Skeletal muscle cell (primary cell): ENCODE measurements at regions not wholly inside any gene's neighbourhood (a gene's known extent, or its start where the extent isn't known, plus 50 kb on each side); places are given as distances from the start of the nearest gene placed in this dataset.
"Not testable (repeated sequence)": the region's sequence is repeated elsewhere in the genome, so short reads cannot be mapped to it uniquely, and the experiment has no call there.

Source experiments
- DNase-seq: peaks from one replicate; pipeline ENCODE4 v3.0.0-alpha.2; 2010; ENCODE audit warnings: low read depth
- H3K4me3 ChIP-seq: 2 replicates; pipeline ENCODE4 v1.5.1; 2011; ENCODE audit warnings: low read depth, mild to moderate bottlenecking, control low read depth, low read length, moderate library complexity

DNA sequence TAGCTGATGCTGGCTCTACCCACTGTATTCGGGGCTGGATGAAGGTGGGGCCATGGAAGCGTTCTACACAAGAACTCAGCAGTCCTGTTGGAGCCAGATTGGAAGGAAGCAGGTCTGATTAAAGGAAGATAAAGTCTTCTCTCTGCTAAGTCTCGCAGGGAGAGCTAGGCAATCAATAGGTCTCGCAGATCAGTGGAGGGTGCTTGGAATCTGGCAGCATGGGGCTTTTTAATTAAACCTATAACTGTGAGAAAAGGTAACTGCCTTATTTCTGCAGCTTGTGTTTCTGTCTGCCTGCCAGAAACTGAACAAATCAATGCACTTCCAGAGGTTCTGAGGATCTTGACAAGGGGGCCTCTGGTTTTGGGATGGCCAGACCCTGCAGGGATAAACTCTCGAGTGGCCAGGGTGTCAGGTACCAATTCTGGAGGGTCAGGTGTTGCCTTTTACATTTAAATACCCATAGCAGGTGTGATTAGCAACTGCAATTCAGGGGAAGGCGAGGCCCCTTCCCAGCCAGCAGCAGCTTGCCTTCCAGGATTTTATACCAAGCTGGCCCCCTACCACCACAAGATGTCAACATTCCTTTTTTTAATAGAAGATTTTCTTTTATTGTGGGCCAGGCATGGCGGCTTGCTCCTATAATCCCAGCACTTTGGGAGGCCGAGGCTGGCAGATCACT lies 228.6 kb downstream of the NPIPA7 start:
- not testable (repeated sequence) for H3K4me3 ChIP-seq

DNA sequence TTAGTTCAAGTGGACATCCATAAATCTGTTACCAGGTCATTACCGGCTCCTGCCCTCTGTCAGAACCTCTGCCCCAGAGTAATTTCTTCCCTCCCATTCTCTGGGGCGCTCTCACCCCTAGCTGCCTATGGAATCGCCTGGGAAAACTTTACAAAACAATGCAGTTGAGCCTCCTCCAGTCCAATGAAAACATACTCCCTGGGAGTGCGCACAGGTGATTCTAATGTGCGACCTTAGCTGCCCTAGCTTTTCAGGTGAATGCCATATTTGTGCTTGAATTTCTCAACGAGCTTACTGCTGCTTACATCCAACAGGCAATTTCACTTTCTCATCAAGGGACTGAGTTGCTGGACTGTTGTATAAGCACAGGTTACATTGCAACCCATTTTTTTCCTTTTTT lies 230.7 kb downstream of the NPIPA7 start:
- H3K4me3 ChIP-seq, DNase-seq: not testable (repeated sequence)

More for the DNA sequence above, 228.6 kb downstream of the NPIPA7 start:
- DNase-seq: not testable (repeated sequence)

DNA sequence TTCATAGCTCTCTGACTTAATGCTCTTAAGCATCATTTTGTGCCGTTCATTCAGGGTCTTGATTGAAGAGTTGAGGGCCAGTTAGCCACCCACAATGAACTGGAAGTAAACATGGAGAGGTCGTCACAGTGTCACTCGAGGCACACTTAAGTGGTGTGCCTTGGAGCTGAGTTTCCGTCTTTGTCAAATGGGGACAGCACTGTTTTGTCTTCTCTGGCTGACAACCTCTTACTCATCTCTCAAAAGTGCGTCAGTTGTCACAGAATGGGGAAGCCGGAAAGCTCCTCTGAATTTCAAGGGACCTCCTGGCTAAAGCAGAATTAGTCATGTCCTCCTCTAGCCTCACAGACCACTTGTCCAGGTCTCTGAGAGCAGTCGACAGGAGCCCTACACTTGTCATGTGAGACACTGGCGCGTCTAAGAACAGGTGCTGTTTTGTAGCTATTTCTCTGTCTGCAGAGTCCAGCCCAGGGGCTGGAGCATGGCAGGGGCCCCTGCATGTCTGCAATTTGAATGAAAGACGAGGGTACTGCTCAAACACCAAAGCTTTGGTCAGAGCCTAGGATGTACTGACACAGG lies 231.5 kb downstream of the NPIPA7 start:
- H3K4me3 ChIP-seq, DNase-seq: not testable (repeated sequence)

DNA sequence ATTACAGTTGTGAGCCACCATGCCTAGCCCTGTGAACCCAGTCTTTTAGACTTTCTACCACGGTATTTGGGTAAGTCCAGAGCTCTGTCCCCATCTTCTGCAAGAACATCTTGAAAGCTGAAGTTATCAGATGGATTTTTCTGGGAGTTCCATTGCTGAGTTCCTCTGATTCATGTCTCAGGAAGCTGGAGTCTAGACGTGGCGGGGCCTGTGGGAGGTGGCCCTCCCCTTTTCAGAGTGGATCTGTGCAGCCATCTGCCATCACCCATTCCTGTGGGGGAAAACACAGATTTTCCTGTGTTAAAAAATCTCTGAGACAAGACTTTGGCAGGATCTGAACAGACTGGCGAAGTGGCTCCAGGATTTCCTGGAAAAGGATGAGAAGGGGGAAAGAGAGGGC lies 234.3 kb downstream of the NPIPA7 start:
- not testable (repeated sequence) for H3K4me3 ChIP-seq, DNase-seq

DNA sequence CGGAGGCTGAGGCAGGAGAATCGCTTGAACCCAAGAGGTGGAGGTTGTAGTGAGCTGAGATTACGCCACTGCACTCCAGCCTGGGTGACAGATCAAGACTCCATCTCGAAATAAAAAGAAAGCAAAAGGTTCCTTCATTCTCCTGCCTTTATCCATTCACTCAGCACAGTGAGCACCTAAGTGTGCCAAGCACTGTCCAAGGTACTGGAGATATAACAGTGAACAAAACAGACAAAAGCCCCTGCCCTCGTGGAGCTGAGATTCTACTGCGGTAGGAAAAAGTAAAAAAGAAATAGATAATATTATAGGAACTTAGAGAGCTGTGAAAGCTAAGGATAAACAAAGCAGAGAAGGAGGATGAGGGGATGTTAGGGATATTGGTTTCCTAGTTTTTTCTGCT lies 235.5 kb downstream of the NPIPA7 start:
- not testable (repeated sequence) for DNase-seq, H3K4me3 ChIP-seq

DNA sequence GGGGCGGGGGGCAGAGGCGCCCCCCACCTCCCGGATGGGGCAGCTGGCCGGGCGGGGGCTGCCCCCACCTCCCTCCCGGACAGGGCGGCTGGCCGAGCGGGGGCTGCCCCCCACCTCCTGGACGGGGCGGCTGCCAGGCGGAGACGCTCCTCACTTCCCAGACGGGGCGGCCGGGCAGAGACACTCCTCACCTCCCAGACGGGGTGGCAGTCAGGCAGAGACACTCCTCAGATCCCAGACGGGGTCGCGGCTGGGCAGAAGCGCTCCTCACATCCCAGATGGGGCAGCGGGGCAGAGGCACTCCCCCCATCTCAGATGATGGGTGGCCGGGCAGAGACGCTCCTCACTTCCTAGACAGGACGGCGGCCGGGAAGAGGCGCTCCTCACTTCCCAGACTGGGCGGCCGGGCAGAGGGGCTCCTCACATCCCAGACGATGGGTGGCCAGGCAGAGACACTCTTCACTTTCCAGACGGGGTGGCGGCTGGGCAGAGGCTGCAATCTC lies 240.1 kb downstream of the NPIPA7 start:
- not testable (repeated sequence) for H3K4me3 ChIP-seq, DNase-seq

DNA sequence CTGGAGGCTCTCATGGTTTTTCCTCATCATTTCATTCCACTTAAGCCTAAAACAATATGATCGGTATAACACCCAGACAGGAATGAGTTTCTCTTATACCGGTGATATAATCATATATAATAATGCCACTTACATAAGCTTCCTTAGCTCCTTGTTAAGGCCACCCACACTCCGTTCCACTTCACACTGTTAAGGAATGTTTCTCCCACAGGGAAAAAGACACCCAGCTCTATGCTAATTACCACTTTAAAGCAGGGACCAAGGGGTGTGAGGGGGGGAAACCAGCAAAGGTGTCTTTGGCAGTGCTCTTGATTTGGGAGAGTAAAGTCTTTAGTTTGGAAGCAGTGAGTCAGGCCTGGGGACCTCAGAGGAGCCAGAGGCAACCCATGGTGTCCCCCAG lies 245.4 kb downstream of the NPIPA7 start:
- DNase-seq, H3K4me3 ChIP-seq: not testable (repeated sequence)

DNA sequence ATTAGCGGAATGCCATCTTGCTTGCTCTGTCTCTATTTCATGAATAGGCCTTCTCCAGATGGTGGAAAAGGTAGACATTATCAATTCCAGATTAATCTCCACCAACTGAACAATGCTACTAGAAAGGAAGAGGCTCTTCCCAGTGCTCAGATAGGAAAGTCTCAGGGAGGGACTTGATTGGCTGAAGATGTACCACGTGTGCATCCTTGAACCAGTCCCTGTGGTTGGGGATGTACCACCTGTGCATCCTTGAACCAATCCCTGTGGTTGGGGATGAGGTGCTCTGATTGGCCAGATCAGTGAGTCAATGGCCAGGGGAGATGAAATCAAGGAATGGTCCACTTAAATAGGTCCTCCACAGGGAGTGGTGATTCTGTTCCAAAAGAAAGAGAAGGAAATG lies 246.2 kb downstream of the NPIPA7 start:
- not testable (repeated sequence) for DNase-seq

DNA sequence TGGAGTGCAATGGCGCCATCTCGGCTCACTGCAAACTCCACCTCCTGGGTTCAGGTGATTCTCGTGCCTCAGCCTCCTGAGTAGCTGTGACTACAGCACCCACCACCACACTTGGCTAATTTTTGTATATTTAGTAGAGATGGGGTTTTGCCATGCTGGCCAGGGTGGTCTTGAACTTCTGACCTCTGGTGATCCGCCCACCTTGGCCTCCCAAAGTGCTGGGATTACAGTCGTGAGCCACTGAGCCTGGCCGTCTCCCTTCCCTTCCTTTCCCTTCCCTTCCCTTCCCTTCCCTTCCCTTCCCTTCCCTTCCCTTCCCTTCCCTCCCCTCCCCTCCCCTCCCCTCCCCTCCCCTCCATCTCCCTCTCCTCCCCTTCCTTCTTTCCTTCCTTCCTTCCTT lies 248.9 kb downstream of the NPIPA7 start:
- DNase-seq, H3K4me3 ChIP-seq: not testable (repeated sequence)

More for the DNA sequence above, 246.2 kb downstream of the NPIPA7 start:
- not testable (repeated sequence) for H3K4me3 ChIP-seq

DNA sequence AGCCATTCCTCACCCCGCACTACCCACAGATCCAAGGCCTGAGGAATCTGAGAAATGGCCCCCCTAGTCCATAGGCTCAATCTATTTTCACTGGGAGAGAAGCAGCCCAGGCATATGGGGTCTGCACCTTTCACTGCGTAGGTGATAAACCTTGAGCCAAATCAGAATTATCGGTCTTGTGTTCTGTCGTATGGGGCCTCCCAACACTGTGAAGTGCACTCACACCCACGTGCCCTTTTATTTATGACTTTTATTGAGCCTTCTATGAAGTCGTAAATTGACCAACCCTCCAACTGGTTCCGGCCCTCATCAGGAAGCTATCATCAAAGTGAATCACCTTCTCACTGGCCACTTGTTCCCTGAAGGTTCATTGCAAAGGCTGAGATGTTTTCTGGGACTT lies 259.3 kb downstream of the NPIPA7 start:
- DNase-seq, H3K4me3 ChIP-seq: not testable (repeated sequence)

DNA sequence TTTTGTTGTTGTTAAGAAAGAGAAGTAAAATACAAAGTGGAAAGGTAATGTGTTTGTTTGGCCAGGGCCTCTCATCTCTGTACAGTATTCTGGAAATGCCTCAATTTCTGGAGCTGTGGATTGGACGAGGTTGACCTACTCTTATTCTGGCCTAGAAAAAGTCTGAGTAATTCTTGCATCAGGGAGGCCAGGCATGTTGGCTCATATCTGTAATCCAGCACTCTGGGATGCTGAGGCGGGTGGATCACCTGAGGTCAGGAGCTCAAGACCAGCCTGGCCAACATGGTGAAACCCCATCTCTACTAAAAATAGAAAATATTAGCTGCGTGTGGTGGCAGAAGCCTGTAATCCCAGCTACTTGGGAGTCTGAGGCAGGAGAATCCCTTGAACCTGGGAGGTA lies 259.8 kb downstream of the NPIPA7 start:
- H3K4me3 ChIP-seq, DNase-seq: not testable (repeated sequence)

DNA sequence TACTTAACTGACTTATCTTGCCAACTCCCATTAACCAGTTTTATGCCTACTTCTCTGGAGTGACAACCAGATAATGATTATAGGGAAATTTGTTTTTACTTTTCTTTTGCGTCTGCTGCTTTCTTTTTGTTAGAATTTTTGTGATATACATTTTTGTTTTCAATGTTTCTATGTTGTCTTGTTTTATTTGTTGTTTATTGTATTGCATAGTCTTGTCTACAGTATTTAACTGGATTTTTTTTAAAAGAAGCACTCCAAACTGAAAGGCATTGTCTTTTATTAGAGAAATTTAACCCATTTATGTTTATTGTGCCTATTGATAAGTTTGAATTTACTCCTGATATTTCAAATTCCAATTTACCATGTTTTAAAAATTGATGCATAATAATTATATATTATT lies 264.9 kb downstream of the NPIPA7 start:
- DNase-seq, H3K4me3 ChIP-seq: not testable (repeated sequence)

DNA sequence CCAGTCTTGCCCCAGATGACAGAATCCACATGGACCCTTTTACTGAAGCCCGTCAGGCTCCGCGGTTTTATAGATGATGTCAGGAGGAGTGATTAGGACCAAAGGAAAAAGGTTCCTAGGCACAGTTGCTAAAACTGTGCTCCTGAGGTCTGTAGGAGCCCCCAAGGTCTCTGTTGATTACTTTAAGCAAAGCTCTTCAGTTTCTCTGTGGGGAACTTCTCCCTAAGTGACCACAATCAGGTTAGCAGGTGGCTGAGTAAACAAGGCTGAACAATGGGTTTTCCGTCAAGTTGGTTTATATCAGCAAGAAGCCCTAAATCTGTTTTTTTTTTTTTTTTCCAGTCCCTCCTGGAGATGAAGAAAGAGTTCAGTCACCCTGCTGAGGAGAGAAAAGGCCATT lies 269.1 kb downstream of the NPIPA7 start:
- not testable (repeated sequence) for H3K4me3 ChIP-seq, DNase-seq

DNA sequence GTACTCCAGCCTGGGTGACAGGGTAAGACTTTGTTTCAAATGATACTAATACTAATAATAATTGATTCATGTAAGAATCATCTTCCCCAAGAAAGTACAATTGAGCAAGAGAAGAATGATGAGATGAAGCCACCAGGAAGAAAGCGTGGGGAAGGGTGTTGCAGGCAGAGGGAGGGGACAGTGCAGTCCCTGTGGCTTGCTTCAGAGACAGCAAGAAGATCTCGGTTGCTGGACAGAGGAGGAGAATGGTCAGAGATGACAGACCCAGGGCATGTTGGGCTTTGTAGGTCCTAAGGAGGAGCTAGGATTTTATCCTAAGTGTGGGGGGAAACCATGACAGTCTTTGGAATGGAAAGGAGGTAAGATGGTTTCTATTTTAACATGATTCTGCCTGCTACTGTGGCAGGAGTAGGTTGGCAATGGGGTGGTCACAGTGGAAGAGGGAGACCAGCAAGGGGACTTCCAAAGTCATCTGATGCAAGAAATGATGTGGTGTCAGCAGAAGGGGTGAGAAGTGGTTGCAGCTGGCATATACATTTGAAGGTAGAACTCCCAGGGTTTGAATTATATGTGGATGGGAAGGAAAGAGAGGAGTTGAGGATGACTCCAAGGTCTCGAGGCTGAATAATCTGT lies 293.4 kb downstream of the NPIPA7 start:
- not testable (repeated sequence) for DNase-seq, H3K4me3 ChIP-seq

DNA sequence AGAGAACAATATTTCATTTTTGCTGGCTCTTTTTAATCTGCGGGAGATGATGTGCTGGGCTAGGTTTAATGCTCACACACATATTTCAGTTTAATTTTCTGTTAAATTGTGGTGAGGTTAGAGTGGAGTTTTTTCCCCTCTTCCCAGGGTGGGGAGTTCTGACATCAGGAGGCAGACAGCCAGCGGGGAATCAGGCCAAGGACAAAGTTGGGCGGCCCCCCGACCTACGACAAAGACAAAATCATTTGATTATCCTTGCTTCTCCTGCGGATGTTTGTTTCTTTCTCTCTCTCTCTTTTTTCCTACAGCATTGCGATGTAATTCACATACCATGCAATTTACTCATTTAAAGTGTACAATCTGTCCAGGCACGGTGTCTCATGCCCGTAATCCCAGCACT lies 295.9 kb downstream of the NPIPA7 start:
- not testable (repeated sequence) for H3K4me3 ChIP-seq, DNase-seq

DNA sequence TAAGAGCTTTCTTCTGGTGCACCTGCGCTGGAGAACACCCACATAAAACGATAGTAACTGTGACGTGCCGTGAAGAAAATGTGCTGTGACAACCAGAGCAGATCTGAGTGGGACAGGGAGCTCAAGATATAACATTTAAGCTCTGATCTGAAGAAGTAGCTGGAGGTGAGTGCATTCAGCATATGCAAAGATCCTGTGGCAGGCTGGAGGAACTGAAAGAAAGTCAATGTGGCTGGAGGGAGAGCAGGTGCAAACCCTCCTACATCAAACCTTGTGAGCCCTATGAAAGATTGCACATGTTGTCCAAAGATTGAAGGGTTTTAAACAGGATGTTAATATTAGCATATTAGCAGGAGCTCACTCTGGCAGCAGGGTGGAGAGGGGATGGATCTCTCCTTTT lies 342.9 kb downstream of the NPIPA7 start:
- not testable (repeated sequence) for H3K4me3 ChIP-seq, DNase-seq

DNA sequence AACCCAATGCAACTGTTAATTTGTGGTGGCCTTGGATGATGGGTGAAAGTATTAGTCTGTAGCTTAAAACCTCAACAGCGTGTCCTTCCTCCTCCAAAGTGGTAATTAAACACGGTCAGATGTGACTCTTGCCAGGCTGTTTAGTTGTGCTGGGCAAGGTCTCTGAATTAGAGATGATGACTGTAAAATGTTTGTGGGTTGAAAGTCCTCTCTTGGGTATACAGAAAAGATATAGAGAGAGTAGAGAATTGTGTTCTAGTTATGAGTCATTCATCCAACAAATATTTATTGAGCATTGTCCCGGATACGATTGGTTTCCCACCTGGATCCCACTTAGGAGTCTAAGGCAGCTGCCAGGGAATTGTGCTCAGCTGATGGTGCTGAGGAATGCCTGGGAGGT lies 343.7 kb downstream of the NPIPA7 start:
- H3K4me3 ChIP-seq, DNase-seq: not testable (repeated sequence)

DNA sequence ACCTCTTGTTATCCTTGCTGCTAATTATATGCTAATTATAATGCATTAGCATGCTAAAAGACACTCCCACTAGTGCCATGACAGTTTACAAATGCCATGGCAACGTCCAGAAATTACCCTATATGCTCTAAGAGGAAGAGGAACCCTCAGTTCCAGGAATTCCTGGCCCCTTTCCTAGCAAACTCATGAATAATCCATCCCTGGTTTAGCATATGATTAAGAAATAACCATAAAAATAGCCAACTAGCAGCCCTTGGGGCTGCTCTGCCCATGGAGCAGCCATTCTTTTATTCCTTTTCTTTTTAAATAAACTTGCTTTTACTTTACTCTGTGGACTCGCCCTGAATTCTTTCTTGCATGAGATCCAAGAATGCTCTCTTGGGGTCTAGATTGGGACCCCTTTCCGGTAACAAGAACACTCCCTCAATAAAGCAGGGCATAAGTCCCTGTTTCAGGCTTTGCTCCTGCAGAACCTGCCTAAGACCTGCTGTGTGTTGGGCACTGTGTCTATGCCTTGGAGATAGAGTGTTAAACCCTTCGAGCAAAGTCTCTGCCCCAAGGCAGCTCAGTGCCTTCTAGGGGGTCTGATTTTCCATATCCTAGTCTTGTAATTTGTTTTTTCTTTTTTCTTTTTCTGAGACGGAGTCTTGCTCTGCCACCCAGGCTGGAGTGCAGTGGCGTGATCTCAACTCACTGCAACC lies 345.0 kb downstream of the NPIPA7 start:
- not testable (repeated sequence) for DNase-seq, H3K4me3 ChIP-seq

DNA sequence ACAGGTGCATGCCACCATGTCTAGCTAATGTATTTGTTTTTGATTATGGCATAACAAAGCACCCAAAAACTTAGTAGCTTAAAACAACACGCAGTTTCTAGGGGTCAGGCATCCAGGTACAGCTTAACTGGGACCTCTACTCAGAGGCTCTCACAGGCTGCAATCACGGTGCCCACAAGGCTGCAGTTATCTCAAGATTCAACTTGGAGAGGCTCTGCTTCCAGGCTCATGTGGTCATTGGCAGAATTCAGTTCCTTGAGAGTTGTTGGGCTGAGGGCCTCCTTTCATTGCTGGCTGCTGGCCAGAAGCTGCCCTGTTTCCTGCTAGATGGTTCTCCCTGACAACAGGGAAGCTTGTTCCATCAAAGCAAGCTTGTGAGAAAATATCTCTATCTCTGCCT lies 348.1 kb downstream of the NPIPA7 start:
- DNase-seq, H3K4me3 ChIP-seq: not testable (repeated sequence)

DNA sequence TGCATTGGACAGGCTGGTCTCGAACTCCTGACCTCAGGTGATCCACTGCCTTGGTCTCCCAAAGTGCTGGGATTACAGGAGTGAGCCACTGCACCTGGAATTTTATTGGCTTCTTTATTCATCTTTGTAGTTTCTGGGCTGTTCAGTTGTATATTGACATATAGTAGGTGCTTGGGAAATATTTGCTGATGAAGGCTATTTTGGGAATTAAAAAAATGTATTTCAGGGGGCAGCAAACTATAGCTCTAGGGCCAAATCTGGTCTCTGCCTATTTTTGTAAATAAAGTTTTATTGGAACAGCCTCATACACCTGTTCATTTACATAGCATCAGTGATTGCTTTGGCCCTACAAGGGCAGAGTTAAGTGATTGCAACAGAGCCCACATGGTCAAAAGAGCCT lies 363.6 kb downstream of the NPIPA7 start:
- H3K4me3 ChIP-seq, DNase-seq: not testable (repeated sequence)
